HL-60/S4 (cell line): ENCODE measurements at regions not wholly inside any gene's neighbourhood (a gene's known extent, or its start where the extent isn't known, plus 50 kb on each side); places are given as distances from the start of the nearest gene placed in this dataset.

Experiments
- in situ Hi-C: fragments of 300-500 bp; cut with MboI; formaldehyde crosslinking; loops from 2 replicates; pipeline ENCODE4 v1.14.3; 2022; ENCODE audit warnings: low sequenced_read_pairs

DNA sequence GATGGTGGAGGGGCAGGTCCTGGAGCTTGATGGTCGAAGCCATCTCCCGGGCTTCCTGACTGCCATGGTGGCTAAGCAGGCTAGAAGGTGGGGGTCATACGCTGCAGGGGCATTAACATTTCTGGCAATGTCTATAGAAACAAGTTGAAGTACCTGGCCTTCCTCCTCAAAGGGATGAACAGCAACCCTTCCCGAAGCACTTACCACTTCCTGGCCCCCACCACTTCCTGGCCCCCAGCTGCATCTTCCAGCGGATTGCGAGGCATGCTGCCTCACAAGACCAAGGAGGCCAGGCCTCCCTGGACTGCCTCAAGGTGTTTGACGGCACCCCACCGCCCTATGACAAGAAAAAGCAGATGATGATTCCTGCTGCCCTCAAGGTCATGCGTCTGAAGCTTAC is 97.0 kb upstream of the MOCS2 start:
- in situ Hi-C loops, result no loop called here

DNA sequence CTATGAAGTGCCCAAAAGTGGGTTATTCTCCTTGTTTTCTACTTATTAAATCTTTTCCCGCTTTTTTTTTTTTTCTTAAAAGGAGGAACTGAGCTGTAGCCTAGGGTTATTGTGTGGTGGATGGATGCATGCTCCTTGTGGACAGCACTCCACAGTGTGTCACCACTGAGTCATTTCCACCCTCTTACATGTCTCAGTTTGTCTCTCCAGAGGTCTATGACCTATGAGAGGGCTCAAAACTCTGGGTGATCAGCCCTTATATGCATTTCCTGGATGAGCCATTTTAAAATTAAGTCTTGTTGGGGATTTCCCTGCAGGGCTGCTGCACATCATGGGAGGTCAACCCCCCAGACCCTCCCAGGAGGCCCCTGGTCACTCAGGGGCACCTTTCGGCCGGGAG is 102.2 kb upstream of the MOCS2 start:
- in situ Hi-C loops, result no loop called here

DNA sequence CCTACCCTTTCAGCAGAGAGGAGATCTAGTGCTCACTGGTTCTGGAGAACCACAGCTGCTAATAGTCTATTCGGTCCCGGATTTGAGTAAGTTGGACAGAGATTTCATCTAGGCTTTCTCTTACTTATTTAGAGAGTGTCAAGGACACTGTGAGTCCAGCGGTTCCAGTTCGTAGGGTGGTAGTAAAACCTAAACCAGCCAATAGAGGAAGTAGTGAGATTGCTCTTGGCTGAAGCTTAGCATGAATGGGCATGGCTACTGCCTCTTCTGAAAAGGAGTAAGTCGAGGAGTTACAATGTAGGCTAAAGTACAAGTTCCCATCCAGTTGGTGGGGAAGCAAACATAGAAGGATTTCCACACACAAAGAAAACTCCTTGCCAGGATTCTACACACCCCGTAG is 109.6 kb upstream of the MOCS2 start:
- in situ Hi-C loops, result no loop called here

DNA sequence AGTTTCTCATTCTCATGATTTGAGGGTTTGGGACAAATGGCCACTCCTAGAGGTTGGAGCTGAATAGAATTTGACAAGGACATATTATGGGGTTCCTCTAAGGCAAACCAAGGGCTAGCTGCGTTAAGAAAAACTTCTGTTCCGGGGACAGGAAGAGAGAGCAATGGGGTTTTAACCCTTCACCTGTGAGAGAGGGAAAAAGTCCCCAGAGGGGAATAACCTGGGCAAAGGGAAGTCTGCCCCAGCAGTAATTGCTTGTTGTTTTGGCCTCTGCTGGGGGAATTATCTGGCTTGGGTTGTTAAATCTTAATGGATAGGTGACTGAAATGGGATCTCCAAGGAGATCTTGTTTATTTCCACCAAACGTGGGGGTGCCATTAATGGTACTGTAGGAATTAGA is 110.1 kb upstream of the MOCS2 start:
- in situ Hi-C loops, result no loop called here

DNA sequence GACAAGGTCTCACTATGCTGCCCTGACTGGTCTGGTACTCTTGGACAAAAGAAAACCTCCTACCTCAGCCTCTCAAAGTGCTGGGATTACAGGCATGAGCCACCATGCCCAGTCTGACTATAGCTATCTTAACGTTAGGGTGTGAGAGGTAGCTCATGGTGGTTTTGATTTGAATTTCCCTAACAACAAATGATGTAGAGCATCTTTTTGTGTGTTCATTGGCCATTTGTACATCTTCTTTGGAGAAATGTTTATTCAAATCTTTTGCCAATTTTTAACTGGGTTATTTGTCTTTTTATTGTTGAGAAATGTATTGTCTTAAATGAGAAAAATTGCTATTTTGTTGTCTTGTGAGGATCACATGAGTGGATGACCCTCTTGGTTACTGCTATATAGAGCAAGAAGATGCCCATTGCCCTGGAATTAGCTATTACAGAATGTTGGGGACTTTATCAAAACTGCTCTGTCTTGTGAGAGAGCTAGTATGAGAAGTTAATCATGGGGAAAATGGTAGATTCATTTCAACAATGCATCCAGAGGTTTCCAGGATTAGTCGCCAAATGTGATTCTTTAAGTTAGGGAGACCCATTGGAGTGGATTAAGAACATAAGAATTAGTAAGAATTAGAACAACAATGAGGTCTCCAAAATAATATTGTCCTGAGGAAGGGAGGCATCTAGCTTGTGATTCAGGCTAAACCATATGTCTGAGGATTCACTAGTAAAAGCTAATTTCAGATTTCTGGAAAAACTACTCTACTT is 124.3 kb upstream of the MOCS2 start:
- in situ Hi-C loops, result no loop called here

DNA sequence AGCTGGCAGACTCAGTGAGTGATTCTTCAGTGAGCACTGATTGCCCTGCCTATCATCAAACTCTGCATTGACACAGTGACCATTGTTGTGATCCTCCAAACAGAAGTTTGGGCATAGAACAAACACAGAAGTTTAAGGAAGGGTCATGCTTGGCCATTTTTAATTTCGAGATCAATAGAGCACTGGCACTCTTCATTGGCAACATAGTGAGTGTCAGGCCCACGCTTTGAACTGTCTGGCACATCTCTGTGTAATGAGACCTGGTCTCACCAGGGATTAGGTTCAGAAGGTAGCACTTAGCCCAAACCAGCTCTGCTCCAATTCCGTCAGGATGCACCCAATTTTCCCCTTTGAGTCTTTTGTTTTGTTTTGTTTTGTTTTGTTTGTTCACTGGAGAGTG is 127.1 kb upstream of the MOCS2 start:
- in situ Hi-C loops, result no loop called here

DNA sequence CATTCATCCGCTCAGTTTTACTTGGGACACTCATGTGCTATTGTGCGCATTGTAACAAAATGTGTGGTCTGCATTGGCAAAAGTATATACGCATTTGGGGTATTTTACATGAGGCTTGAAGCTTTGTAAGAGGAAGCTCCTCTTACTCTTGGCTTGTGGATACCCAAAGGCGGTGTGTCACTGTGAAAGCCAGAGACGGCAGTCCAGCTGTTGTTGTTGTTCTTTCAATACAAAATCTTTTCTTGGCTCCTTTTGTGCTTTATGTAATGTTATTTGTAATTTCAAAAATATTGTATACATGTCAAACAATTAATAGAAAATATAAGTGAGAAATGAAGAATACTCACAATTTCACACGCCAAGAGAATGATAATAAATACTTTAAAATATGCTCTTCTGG is 128.3 kb upstream of the MOCS2 start:
- in situ Hi-C loops, result no loop called here

DNA sequence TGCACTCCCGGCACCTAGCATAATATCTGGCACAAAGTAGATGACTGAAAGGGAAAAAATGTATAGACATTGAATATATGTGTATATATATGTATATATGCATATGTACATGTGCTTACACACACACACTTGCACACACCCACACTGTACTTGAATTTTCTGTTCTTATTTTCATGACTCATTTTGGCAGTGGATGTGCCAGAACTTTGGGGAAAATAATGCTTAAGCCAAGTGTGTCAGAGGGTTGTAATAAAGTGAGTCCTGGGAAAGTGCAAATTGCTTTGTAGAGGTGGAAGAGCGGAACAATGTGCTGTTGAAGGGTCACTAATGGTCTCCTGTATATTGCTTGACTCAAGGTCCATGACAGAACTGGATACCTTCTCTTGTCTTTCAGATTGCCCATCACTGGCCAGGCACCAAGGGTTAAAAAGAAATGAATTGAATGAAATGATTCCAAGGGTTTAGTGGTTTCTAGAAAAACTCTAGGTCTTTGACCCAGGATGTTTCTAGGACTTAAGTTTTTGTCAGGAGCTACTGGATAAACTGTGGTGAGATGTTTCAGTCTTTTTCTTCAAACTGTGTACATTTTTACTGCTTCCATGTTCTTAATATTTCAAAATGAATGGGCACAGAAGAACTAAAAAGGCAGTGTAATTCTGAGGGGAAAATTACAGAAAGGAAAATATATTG is 129.9 kb upstream of the MOCS2 start:
- in situ Hi-C loops, result no loop called here

DNA sequence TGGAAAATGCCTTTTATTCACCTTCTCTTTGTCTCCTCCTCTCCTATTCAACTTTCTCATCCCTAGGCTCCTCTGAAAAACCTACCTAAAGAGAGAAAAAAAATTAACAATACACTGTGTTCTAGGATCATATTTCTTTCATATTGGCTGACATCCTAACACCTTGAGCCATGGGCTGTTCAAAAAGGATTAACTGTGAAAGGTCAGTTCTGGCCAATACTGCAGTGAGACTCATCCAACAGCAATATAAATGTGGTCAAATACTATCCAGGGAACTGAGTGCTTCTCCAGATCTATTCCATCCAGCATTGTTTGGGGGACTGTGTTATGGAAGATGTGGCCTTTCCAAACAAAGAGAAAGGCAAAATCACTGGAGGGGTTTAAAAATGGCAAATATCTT is 131.1 kb upstream of the MOCS2 start:
- in situ Hi-C loops, result no loop called here

DNA sequence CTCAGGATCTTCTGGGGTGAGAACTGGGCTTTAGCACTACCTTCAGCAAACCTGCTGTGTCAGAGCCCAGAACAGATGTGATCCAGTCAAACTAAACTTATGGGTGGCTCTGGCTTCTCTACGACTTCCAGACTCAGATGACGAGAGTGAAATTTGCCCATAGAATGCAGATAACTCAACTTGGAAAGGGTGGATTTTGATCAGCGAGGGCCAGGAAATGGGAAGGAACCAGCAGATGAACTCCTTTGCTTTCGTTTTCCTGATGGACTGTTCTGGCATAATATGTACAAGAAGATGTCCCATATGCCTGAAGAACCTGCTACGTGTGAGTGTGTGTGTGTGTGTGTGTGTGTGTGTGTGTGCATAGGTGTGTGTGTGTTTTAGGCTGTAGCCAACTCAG is 132.0 kb upstream of the MOCS2 start:
- in situ Hi-C loops, result no loop called here

DNA sequence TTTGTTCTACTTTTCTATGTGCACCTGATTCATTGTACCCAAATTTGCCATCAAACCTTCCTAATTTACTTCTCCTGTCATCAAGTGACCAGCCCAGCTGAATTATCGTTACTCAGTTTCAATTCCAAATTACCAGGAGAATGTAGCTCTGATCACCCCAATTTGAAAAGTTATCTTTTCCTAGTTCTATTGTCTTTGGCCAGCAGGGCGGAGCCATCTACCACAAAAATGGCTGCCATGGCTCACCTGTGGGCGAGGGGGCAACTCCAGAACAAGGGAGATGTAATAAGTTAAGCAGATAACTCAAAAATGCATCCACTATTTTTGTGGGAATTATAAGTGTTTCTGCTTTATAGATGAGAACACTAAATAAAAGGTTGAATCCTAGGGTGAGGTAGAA is 133.8 kb upstream of the MOCS2 start:
- in situ Hi-C loops, result no loop called here

DNA sequence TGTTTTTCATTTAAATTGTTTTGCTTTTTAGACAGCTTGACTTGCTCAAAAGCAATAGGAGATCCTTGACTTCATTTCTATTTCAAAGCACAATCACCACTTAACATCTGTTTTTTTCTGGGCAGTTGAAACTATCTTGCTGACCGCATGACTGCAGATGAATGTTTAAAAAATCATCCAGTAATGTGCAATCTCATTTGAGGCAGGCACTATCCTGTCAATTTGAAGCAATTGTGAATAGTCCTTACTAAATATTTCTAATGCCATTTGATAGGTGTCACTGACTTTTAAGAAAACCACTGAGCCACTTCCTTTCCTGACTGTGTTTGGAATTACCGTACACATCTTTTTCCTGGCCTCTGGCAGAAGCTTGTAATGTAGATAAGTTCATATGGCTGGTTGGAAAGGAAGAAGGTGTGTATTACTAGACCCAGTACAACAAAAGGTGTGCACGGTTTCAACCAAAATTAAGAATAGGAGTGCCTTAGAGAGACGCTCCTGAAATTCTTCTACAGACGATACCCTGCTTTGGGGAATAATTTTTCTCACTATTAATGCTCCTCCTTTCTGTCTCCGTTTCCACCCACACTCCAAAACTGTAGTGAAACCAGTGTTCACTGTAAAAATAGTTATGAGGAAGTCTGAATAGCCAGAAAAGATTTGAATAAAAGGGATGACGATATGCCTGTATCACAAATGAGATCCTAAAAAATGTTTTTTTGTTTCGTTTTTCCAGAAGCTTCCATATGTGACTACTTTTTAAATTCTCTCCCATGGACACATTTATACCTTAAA is 136.7 kb upstream of the MOCS2 start:
- in situ Hi-C loops, result no loop called here

DNA sequence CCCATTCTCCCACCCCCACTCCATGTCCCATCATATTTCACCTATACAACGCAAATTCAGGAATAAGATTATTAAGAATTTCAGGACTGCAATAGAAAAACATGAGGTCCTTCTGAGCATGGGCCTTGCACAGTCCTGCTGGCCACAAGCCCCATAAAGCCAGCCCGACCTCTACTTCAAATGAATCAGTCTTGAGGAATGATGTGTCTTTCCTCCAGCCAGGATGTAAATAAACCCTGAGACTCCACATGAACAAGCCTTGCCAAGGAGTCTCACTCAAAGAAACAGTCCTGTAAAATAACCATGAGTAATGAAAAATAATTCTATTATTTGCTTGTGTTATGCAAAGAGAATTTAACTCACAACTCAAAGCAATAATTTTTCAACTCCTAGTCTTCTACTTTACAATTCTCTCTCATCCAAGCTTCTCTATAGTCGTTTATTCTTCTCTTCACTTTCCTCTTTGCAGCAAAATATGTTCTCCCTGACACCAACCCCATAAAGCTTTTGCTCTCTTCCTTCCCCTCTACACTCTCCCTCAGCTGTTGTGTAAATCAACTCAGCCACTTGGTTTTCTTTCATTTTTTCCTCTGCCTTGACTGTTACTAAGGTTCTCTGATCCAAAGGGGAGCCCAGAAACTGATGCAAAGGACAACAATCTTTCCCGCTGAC is 140.1 kb upstream of the MOCS2 start:
- in situ Hi-C loops, result no loop called here

DNA sequence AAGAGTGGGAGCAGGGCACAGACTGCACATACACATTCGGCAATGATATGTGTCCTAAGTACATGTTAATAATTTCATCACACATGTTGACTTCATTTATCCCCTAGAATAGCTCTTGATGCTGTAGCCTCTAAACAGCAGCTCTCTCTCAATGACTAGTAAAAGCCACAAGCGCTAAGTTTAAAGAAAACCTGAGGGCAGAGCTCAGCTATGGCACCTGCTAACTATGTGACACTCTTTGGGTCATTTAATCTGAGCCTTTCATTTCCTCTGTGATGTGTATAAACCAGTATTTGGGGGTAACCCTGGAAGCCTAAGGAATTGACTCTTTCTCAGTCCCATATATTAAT is 140.6 kb upstream of the MOCS2 start:
- in situ Hi-C loops, result no loop called here

DNA sequence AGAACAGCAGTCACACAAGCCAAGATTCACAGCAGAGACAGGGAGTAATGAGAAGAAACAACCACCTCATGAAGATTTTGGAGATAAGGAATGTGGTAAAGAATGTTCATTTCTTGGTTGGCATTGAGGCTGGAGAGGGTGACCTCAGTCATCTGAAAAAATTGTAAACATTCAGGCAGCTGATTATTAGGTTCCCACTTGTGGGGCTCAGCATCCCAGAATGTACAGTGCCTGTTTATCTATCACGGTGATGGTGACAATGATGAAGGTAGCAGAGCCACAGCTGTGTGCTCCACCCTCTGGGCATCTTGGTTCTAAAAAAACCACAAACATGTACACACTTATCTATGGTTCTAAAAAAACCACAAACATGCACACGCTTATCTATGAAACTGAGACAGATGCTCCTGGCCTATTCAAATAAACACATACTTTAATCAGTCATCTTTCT is 143.9 kb upstream of the MOCS2 start:
- in situ Hi-C loops, result no loop called here

DNA sequence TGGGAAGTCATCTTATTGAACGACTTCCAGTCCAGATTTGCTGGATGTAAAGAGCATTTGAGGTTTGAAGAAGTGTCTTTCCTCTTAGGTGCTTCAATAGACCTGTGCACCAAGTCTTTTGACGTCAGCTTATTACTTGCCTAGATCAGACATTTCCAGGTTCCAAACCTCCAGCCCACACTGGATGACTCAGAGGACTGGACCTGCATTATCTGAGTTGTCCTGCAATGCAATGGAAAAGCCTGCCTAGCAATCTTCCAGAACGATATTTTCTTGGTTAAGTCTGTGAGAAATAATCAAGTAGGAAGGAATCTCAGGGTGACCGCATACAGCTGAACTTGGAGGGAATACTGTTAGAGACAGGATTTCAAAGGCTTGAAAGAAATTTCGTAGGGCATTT is 147.2 kb upstream of the MOCS2 start:
- in situ Hi-C loops, result no loop called here

DNA sequence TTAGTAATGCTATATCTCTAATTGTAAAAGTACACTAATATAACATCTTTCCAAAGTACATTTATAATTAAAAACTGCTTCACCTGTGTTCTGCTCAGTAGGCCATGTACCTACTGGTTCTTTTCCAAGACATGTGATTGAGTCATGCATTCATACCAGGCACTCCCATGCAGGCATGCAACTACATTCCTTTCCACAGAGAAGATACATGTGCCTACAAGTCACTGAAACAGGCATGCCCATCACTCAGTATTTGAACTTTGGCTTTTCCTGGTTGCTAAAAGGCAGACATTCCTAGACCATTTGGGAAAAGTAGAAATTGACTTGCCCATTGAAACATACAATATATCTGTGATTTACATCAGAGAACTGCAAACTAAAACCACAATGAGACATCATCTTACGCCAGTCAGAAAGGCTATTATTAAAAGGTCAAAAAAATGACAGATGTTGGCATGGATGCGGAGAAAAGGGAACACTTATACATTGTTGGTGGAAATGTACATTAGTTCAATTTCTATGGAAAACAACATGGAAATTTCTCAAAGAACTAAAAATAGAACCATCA is 148.3 kb upstream of the MOCS2 start:
- in situ Hi-C loops, result no loop called here

DNA sequence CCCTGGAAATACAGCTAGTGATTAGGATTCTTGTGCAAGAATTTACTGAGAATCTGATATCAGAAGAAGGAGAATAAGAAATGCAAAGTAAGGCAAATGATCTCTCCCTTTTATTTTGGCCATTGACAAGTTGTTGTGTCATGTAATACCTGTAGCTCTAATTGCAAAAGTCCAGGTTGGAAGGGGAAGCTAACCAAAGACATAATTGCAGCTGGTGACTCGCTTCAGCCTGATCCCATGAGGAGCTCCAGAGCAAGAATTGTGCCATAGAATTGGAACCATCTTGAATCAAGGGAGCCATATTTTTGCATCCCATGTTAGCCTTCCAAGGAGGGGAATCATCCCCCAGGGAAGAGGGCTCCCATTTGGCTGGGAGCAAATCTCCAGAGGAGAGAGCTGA is 149.6 kb upstream of the MOCS2 start:
- in situ Hi-C loops, result no loop called here

DNA sequence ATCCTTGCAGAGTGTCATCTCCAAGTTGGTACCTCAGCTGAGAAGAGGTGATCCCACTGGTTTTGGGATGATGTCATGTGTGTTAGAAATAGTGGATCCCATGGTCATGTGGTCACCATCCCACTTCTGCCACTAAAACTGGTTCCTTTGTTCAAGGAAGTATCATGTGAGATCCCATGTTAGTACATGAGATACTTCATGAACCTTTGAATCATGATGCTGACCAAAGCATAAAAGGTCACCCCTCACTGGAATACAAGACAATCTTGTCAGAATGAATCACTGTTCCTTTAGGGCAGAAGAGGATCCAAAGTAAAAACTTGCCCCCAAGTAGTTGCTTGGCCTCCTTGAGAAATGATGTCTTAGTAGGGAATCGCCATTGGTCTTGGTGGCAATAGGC is 150.9 kb upstream of the MOCS2 start:
- in situ Hi-C loops, result no loop called here

DNA sequence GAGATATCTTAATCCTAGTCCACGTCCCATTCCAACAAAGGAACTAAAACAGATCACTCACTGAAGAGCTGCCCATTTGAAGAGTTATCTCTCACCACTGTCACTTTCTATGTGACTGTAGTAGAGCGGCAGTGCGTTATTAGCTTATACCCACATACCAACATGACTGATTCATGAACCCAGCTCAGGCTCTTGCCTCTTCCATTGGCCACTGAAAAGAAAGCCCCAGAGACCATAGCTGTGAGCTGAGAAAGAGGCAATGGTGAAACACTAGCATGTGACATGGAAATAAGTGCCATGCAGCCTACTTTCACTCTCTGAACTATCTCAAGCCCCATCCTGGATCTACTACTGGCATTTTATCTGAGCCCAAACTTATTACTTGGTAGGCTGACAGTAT is 151.7 kb upstream of the MOCS2 start:
- in situ Hi-C loops, result no loop called here

DNA sequence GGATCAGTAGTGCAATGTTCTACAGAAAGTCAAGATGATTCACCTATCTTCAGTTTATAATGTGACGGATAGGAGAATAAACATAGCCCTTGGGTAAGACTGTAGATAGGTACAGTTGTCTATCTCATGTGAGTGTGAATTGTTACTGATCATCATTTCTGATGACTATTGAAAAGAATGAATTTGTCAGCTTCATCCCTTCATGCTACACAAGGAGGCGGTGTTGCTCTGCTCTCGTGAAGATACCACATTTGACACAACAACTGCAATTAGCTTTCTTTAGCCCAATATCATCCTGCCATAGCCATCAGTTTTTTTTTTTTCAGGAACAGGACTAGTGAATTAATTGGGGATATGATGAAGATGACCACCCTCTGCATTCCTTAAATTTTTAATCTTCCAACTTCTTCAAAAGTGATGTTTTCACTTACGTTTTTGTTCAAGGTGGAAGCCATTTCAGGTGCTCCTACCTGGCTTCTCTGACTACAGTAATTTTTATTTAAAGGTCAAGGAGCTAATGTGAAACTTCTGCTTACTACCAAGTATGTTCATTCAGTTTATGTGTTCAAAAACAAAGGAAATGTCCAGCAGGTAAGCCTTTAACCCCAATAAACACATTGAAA is 152.9 kb upstream of the MOCS2 start:
- in situ Hi-C loops, result no loop called here
